ENCODE measurements at regions not wholly inside any gene's neighbourhood (a gene's known extent, or its start where the extent isn't known, plus 50 kb on each side); places are given as distances from the start of the nearest gene placed in this dataset.

GRCh38 chr9:1427875-1428274 is 377.7 kb downstream of the DMRT2 start:
- intact Hi-C loops (cut with DNase I): loop anchor here (5.0 kb wide), 2 partner anchors 326 to 406 kb away; no protein-coding TSS in a partner anchor
- H3K4me1 ChIP-seq: no peaks in the 10 kb centered on the region
- no peak overlapping the region for H3K9ac ChIP-seq (ENCODE audit: low read depth in 2 of 2, low read length in 2 of 2)
- no peaks in the 10 kb centered on the region for H3K9me3 ChIP-seq
- TF ChIP-seq CTCF (IDR thresholded peaks at IDR 0.05): no peak
- no peak for DNase-seq
- no peak overlapping the region for H3K27ac ChIP-seq
- H3K36me3 ChIP-seq: no peaks in the 10 kb centered on the region
- no peaks in the 10 kb centered on the region for H3K27me3 ChIP-seq
- H3K4me3 ChIP-seq: no peak overlapping the region

- no peak overlapping the region for H3K4me3 ChIP-seq
- no peaks in the 10 kb centered on the region for H3K4me1 ChIP-seq
- no peaks in the 10 kb centered on the region for H3K36me3 ChIP-seq
- TF ChIP-seq CTCF (IDR thresholded peaks at IDR 0.05): no peak
- no peak for DNase-seq
- no peaks in the 10 kb centered on the region for H3K9me3 ChIP-seq
- intact Hi-C loops (cut with DNase I): loop anchor here (5.0 kb wide), 2 partner anchors 327 to 407 kb away; no protein-coding TSS in a partner anchor
- no peak overlapping the region for H3K27ac ChIP-seq
- H3K9ac ChIP-seq (ENCODE audit: low read depth in 2 of 2, low read length in 2 of 2): no peak overlapping the region
- no peaks in the 10 kb centered on the region for H3K27me3 ChIP-seq
These were observed 379.1 kb downstream of the DMRT2 start for GRCh38 chr9:1429297-1429696.

GRCh38 chr9:1431461-1431860 is 381.3 kb downstream of the DMRT2 start:
- Histone ChIP-seq H3K27me3 (no peaks in the 10 kb centered on the region), H3K36me3 (no peaks in the 10 kb centered on the region), H3K27ac (no peak overlapping the region), H3K4me1 (no peaks in the 10 kb centered on the region), H3K9me3 (no peaks in the 10 kb centered on the region), H3K9ac (ENCODE audit: low read depth in 2 of 2, low read length in 2 of 2) (no peak overlapping the region), H3K4me3 (no peak overlapping the region)
- no peak for TF ChIP-seq CTCF (IDR thresholded peaks at IDR 0.05)
- intact Hi-C loops (cut with DNase I): no loop called here
- no peak for DNase-seq

GRCh38 chr9:1434052-1434767 is 384.1 kb downstream of the DMRT2 start:
- DNase-seq: no peak

GRCh38 chr9:1434811-1435210 is 384.7 kb downstream of the DMRT2 start:
- TF ChIP-seq CTCF (IDR thresholded peaks at IDR 0.05): no peak
- H3K36me3 ChIP-seq: no peaks in the 10 kb centered on the region
- H3K9me3 ChIP-seq: no peaks in the 10 kb centered on the region
- DNase-seq: no peak
- H3K4me3 ChIP-seq: no peak overlapping the region
- intact Hi-C loops (cut with DNase I): loop anchor here (5.0 kb wide), 1 partner anchor 323 kb away; no protein-coding TSS in a partner anchor
- H3K9ac ChIP-seq (ENCODE audit: low read depth in 2 of 2, low read length in 2 of 2): no peak overlapping the region
- H3K27me3 ChIP-seq: no peaks in the 10 kb centered on the region
- no peak overlapping the region for H3K27ac ChIP-seq
- H3K4me1 ChIP-seq: no peaks in the 10 kb centered on the region

More at GRCh38 chr9:1434052-1434767, 384.1 kb downstream of the DMRT2 start:
- TF ChIP-seq CTCF (IDR thresholded peaks at IDR 0.05): no peak
- Histone ChIP-seq H3K4me3 (no peak overlapping the region), H3K36me3 (no peaks in the 10 kb centered on the region), H3K27me3 (no peaks in the 10 kb centered on the region), H3K27ac (no peak overlapping the region), H3K9me3 (no peaks in the 10 kb centered on the region), H3K4me1 (no peaks in the 10 kb centered on the region), H3K9ac (ENCODE audit: low read depth in 2 of 2, low read length in 2 of 2) (no peak overlapping the region)
- intact Hi-C loops (cut with DNase I): no loop called here

Measured in colonic mucosa (tissue), 4 donors.